GM18519 (cell line): ENCODE measurements at regions not wholly inside any gene's neighbourhood (a gene's known extent, or its start where the extent isn't known, plus 50 kb on each side); places are given as distances from the start of the nearest gene placed in this dataset.

Experiments
- ATAC-seq: cut with Tn5 transposase; IDR thresholded peaks from one replicate; pipeline ENCODE4 v1.9.1; 2021; ENCODE audit warnings: mild to moderate bottlenecking, moderate library complexity; ENCODE audit not compliant: unreplicated experiment, low FRiP score

- ATAC-seq, result no peak
Observed at GRCh38 chr7:33661430-33662160, 243.7 kb upstream of the BMPER start.

- ATAC-seq, result no peak
Observed at GRCh38 chr7:33666531-33666930, 238.8 kb upstream of the BMPER start.

GRCh38 chr7:33667196-33667595, 238.1 kb upstream of the BMPER start:
- no peak for ATAC-seq

- no peak for ATAC-seq
Observed at GRCh38 chr7:33669251-33669670, 236.1 kb upstream of the BMPER start.

- ATAC-seq, result peak; percentile 65
Observed at GRCh38 chr7:33671531-33672262, 233.6 kb upstream of the BMPER start.

GRCh38 chr7:33673029-33673700, 232.2 kb upstream of the BMPER start:
- ATAC-seq, result no peak

- ATAC-seq, result no peak
Observed at GRCh38 chr7:33674804-33675411, 230.4 kb upstream of the BMPER start.

- no peak for ATAC-seq
Observed at GRCh38 chr7:33677556-33677955, 227.8 kb upstream of the BMPER start.

- no peak for ATAC-seq
Observed at GRCh38 chr7:33678569-33679335, 226.6 kb upstream of the BMPER start.

GRCh38 chr7:33680682-33681081, 224.7 kb upstream of the BMPER start:
- no peak for ATAC-seq

- ATAC-seq, result no peak
Observed at GRCh38 chr7:33685503-33685902, 219.8 kb upstream of the BMPER start.

GRCh38 chr7:33685981-33686683, 219.2 kb upstream of the BMPER start:
- ATAC-seq, result no peak

GRCh38 chr7:33687625-33688024, 217.7 kb upstream of the BMPER start:
- ATAC-seq, result no peak

GRCh38 chr7:33691180-33691579, 214.2 kb upstream of the BMPER start:
- ATAC-seq, result no peak

- ATAC-seq, result no peak
Observed at GRCh38 chr7:33692956-33693355, 212.4 kb upstream of the BMPER start.

GRCh38 chr7:33694006-33694405, 211.3 kb upstream of the BMPER start:
- ATAC-seq, result no peak

- ATAC-seq, result no peak
Observed at GRCh38 chr7:33697616-33698015, 207.7 kb upstream of the BMPER start.

- no peak for ATAC-seq
Observed at GRCh38 chr7:33698041-33698440, 207.3 kb upstream of the BMPER start.

- no peak for ATAC-seq
Observed at GRCh38 chr7:33698692-33699128, 206.6 kb upstream of the BMPER start.
